Parathyroid adenoma (tissue), 2 donors: ENCODE measurements at regions not wholly inside any gene's neighbourhood (a gene's known extent, or its start where the extent isn't known, plus 50 kb on each side); places are given as distances from the start of the nearest gene placed in this dataset.

Experiments used
- H2AFZ ChIP-seq: fragments of 300-600 bp; sonication (generic); one replicate; pipeline ENCODE4 v1.7.0; 2017; ENCODE audit warnings: antibody characterized with exemption, mild to moderate bottlenecking
- H3K27ac ChIP-seq: fragments of 300-600 bp; sonication (generic); one replicate; pipeline ENCODE4 v1.7.0; 2017
- H3K27me3 ChIP-seq: fragments of 300-600 bp; sonication (generic); one replicate; pipeline ENCODE4 v1.7.0; 2017; ENCODE audit warnings: low read length; ENCODE audit not compliant: control insufficient read depth, insufficient read depth
- H3K36me3 ChIP-seq: fragments of 300-600 bp; sonication (generic); one replicate; pipeline ENCODE4 v1.7.0; 2017; ENCODE audit warnings: low read length; ENCODE audit not compliant: control insufficient read depth, insufficient read depth
- H3K4me1 ChIP-seq: fragments of 300-600 bp; sonication (generic); one replicate; pipeline ENCODE4 v1.7.0; 2017; ENCODE audit warnings: control low read depth
- H3K4me2 ChIP-seq: fragments of 300-600 bp; sonication (generic); one replicate; pipeline ENCODE4 v1.7.0; 2017; ENCODE audit warnings: low read length
- H3K4me3 ChIP-seq: fragments of 300-600 bp; sonication (generic); one replicate; pipeline ENCODE4 v1.7.0; 2017; ENCODE audit warnings: low read depth, low read length
- H3K79me2 ChIP-seq: fragments of 300-600 bp; sonication (generic); one replicate; pipeline ENCODE4 v1.7.0; 2017; ENCODE audit warnings: control low read depth
- H3K9ac ChIP-seq: fragments of 300-600 bp; sonication (generic); one replicate; pipeline ENCODE4 v1.7.0; 2017; ENCODE audit warnings: mild to moderate bottlenecking
- H3K9me3 ChIP-seq: fragments of 300-600 bp; sonication (generic); one replicate; pipeline ENCODE4 v1.7.0; 2017; ENCODE audit warnings: low read length; ENCODE audit not compliant: control insufficient read depth
- TF ChIP-seq, protein P1 (sequence below): fragments of 300-600 bp; sonication (generic); IDR thresholded peaks from one replicate; pipeline ENCODE4 v1.7.0; 2017; ENCODE audit warnings: antibody characterized with exemption, mild to moderate bottlenecking
- donor health status: primary hyperparathyroidism.

DNA sequence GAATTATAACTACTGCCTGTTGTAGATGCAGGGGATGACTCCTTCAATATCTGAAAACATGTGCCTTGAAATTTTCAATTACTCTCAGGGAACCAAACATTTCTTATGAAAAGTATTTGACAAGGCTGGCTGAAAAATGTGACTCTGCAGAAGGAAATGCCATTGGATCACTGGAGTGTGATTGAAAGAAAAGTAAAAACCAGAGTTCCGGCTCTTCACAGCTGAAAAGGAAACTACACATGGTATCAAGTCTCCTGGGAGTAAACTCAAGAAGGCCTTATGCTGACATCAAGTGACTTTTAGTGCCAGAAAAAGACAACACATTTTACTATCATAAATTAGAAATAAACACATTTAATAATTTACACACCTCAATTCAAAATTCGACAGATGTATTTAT lies 693.0 kb downstream of the LRFN5 start:
- Histone ChIP-seq H3K79me2 (no peaks in the 10 kb centered on the region), H3K9ac (no peak overlapping the region), H3K4me2 (no peak overlapping the region), H3K4me1 (no peaks in the 10 kb centered on the region), H3K4me3 (no peak overlapping the region), H3K27ac (no peak overlapping the region), H2AFZ (no peak overlapping the region), H3K36me3 (no peaks in the 10 kb centered on the region), H3K9me3 (no peaks in the 10 kb centered on the region), H3K27me3 (no peaks in the 10 kb centered on the region)
- TF ChIP-seq, protein P1, sequence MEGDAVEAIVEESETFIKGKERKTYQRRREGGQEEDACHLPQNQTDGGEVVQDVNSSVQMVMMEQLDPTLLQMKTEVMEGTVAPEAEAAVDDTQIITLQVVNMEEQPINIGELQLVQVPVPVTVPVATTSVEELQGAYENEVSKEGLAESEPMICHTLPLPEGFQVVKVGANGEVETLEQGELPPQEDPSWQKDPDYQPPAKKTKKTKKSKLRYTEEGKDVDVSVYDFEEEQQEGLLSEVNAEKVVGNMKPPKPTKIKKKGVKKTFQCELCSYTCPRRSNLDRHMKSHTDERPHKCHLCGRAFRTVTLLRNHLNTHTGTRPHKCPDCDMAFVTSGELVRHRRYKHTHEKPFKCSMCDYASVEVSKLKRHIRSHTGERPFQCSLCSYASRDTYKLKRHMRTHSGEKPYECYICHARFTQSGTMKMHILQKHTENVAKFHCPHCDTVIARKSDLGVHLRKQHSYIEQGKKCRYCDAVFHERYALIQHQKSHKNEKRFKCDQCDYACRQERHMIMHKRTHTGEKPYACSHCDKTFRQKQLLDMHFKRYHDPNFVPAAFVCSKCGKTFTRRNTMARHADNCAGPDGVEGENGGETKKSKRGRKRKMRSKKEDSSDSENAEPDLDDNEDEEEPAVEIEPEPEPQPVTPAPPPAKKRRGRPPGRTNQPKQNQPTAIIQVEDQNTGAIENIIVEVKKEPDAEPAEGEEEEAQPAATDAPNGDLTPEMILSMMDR, result no peak

GRCh38 chr14:42293180-42293579 lies 686.5 kb downstream of the LRFN5 start:
- Histone ChIP-seq H3K4me3 (no peak overlapping the region), H3K4me2 (no peak overlapping the region), H3K9me3 (no peaks in the 10 kb centered on the region), H3K36me3 (no peaks in the 10 kb centered on the region), H3K9ac (no peak overlapping the region), H3K4me1 (no peaks in the 10 kb centered on the region), H3K27ac (no peak overlapping the region), H3K27me3 (no peaks in the 10 kb centered on the region), H3K79me2 (no peaks in the 10 kb centered on the region), H2AFZ (no peak overlapping the region)
- TF ChIP-seq, protein P1, result no peak

- Histone ChIP-seq H3K79me2 (no peaks in the 10 kb centered on the region), H3K36me3 (no peaks in the 10 kb centered on the region), H3K27me3 (no peaks in the 10 kb centered on the region), H3K9me3 (no peaks in the 10 kb centered on the region), H3K4me2 (no peak overlapping the region), H3K27ac (no peak overlapping the region), H3K4me1 (no peaks in the 10 kb centered on the region), H3K4me3 (no peak overlapping the region), H3K9ac (no peak overlapping the region), H2AFZ (no peak overlapping the region)
- TF ChIP-seq, protein P1, result no peak
Measured at GRCh38 chr14:42277840-42278239, 671.2 kb downstream of the LRFN5 start.

DNA sequence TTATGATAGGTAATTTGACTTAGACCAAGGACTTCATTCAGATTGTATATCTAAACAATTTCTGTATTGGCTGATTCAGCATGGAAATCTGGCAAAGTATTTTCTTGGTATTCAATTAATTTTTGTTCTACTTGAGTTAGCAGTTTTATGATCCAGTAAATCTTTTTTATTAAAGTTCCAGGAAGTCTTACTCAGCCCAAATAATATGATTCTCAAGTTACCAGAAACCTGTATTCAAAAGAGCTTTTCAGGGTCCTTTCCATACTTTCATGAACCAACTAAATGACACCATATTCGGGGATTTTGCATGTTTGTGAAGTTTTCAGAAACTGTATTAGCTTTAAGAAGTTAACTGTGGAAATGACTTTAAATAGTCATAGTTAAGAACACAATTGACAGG lies 662.6 kb downstream of the LRFN5 start:
- no peaks in the 10 kb centered on the region for H3K9me3 ChIP-seq
- no peaks in the 10 kb centered on the region for H3K36me3 ChIP-seq
- H3K27me3 ChIP-seq, result no peaks in the 10 kb centered on the region
- no peak overlapping the region for H3K4me3 ChIP-seq
- H3K27ac ChIP-seq, result no peak overlapping the region
- H2AFZ ChIP-seq, result no peak overlapping the region
- TF ChIP-seq, protein P1, result no peak
- no peaks in the 10 kb centered on the region for H3K4me1 ChIP-seq
- H3K79me2 ChIP-seq, result no peaks in the 10 kb centered on the region
- no peak overlapping the region for H3K4me2 ChIP-seq
- H3K9ac ChIP-seq, result no peak overlapping the region

DNA sequence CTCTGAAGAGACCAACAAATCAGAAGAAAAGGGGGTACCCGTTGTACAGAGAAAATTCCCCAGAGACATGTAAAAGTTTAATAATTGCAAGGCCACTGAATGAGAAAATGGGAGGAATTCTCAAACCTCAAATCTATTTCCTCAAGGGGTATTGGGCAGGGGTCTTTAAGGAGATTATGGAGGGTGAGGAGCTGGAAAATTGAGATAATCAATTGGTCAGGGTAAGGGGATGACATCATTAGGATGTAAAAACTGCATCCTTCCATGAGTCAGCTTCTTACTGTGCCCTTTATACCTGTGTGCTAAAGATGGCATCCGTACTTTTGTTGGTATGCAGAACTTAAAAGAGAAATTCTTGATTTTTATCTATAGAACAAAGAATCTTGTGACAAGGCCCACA lies 641.5 kb downstream of the LRFN5 start:
- no peak overlapping the region for H3K27ac ChIP-seq
- no peak overlapping the region for H3K4me2 ChIP-seq
- no peaks in the 10 kb centered on the region for H3K9me3 ChIP-seq
- no peak overlapping the region for H2AFZ ChIP-seq
- no peaks in the 10 kb centered on the region for H3K27me3 ChIP-seq
- H3K9ac ChIP-seq, result no peak overlapping the region
- H3K36me3 ChIP-seq, result no peaks in the 10 kb centered on the region
- no peaks in the 10 kb centered on the region for H3K4me1 ChIP-seq
- no peak overlapping the region for H3K4me3 ChIP-seq
- TF ChIP-seq, protein P1, result no peak
- H3K79me2 ChIP-seq, result no peaks in the 10 kb centered on the region
